ENCODE measurements at regions not wholly inside any gene's neighbourhood (a gene's known extent, or its start where the extent isn't known, plus 50 kb on each side); places are given as distances from the start of the nearest gene placed in this dataset.

GRCh38 chr13:33435207-33435606 lies 149.7 kb upstream of the STARD13 start:
- TF ChIP-seq POLR2AphosphoS5 (IDR thresholded peaks at IDR 0.05), result no peak
- TF ChIP-seq EP300 (conservative IDR thresholded peaks at IDR 0.05; ENCODE audit: poor library complexity, severe bottlenecking), result no peak
- TF ChIP-seq CTCF (IDR thresholded peaks at IDR 0.05; ENCODE audit: poor library complexity, severe bottlenecking), result no peak
- TF ChIP-seq MXI1 (conservative IDR thresholded peaks at IDR 0.05; ENCODE audit: poor library complexity, severe bottlenecking), result no peak
- no peak for TF ChIP-seq EZH2 (IDR thresholded peaks at IDR 0.05; ENCODE audit: borderline replicate concordance, insufficient read depth, low read length, poor library complexity, severe bottlenecking)
- TF ChIP-seq RAD21 (conservative IDR thresholded peaks at IDR 0.05), result no peak
- TF ChIP-seq TAF1 (IDR thresholded peaks at IDR 0.05; ENCODE audit: low read depth), result no peak
- TF ChIP-seq SMC3 (conservative IDR thresholded peaks at IDR 0.05; ENCODE audit: poor library complexity), result no peak
- TF ChIP-seq REST (IDR thresholded peaks at IDR 0.05; ENCODE audit: borderline replicate concordance), result no peak
- no peaks in the 10 kb centered on the region for H3K9me3 ChIP-seq (ENCODE audit: low read length)
- H3K4me2 ChIP-seq (ENCODE audit: low read length), result no peak overlapping the region
- H2AFZ ChIP-seq (ENCODE audit: low read depth, low read length), result no peak overlapping the region
- H3K9ac ChIP-seq (ENCODE audit: low read length), result no peak overlapping the region
- no peaks in the 10 kb centered on the region for H3K9me2 ChIP-seq (ENCODE audit: insufficient read depth, low read length)
- no peaks in the 10 kb centered on the region for H3K27me3 ChIP-seq (ENCODE audit: insufficient read depth, low read depth, low read length)
- H4K20me1 ChIP-seq (ENCODE audit: insufficient read depth), result no peaks in the 10 kb centered on the region
- H3K36me3 ChIP-seq (ENCODE audit: insufficient read depth, low read length), result no peaks in the 10 kb centered on the region
- H3K27ac ChIP-seq (ENCODE audit: low read length), result no peak overlapping the region
- no peak overlapping the region for H3K4me3 ChIP-seq (ENCODE audit: low read length)
- H3F3A ChIP-seq (ENCODE audit: insufficient read depth, low read length, poor library complexity, severe bottlenecking), result no peaks in the 10 kb centered on the region
- H3K79me2 ChIP-seq (replicated peaks; ENCODE audit: insufficient read depth, low read length), result no peaks in the 10 kb centered on the region

- no peaks in the 10 kb centered on the region for H3K79me2 ChIP-seq (replicated peaks; ENCODE audit: insufficient read depth, low read length)
- H3K4me3 ChIP-seq (ENCODE audit: low read length), result no peak overlapping the region
- no peaks in the 10 kb centered on the region for H4K20me1 ChIP-seq (ENCODE audit: insufficient read depth)
- TF ChIP-seq CTCF (IDR thresholded peaks at IDR 0.05; ENCODE audit: poor library complexity, severe bottlenecking) (no peak), RAD21 (conservative IDR thresholded peaks at IDR 0.05) (no peak)
- no peaks in the 10 kb centered on the region for H3F3A ChIP-seq (ENCODE audit: insufficient read depth, low read length, poor library complexity, severe bottlenecking)
- no peak overlapping the region for H3K27ac ChIP-seq (ENCODE audit: low read length)
- H3K9me3 ChIP-seq (ENCODE audit: low read length), result no peaks in the 10 kb centered on the region
- no peaks in the 10 kb centered on the region for H3K27me3 ChIP-seq (ENCODE audit: insufficient read depth, low read depth, low read length)
- no peaks in the 10 kb centered on the region for H3K36me3 ChIP-seq (ENCODE audit: insufficient read depth, low read length)
- no peak overlapping the region for H3K9ac ChIP-seq (ENCODE audit: low read length)
- H3K9me2 ChIP-seq (ENCODE audit: insufficient read depth, low read length), result no peaks in the 10 kb centered on the region
- H2AFZ ChIP-seq (ENCODE audit: low read depth, low read length), result no peak overlapping the region
- no peak overlapping the region for H3K4me2 ChIP-seq (ENCODE audit: low read length)
Observed at GRCh38 chr13:33438918-33439317, 153.4 kb upstream of the STARD13 start.
